Stimulated activated CD4-positive, alpha-beta T cell treated with anti-CD3 and anti-CD28 coated beads, Interleukin-4, amount 100 ng/mL, for 24 hours (primary cell): ENCODE measurements at regions not wholly inside any gene's neighbourhood (a gene's known extent, or its start where the extent isn't known, plus 50 kb on each side); places are given as distances from the start of the nearest gene placed in this dataset.

ENCODE experiments used
- DNase-seq: peaks from one replicate; pipeline ENCODE4 v3.0.0-alpha.2; 2020

- no peak for DNase-seq
Measured at GRCh38 chr15:29945943-29946596, 123.8 kb upstream of the TJP1 start.

GRCh38 chr15:29944925-29945324 lies 122.7 kb upstream of the TJP1 start:
- no peak for DNase-seq

GRCh38 chr15:29942548-29942947 lies 120.3 kb upstream of the TJP1 start:
- DNase-seq: no peak

GRCh38 chr15:29942143-29942542 lies 119.9 kb upstream of the TJP1 start:
- DNase-seq: no peak

GRCh38 chr15:29939404-29939803 lies 117.1 kb upstream of the TJP1 start:
- DNase-seq: no peak

- DNase-seq: no peak
Measured at GRCh38 chr15:29938361-29939335, 116.4 kb upstream of the TJP1 start.

GRCh38 chr15:29937956-29938355 lies 115.7 kb upstream of the TJP1 start:
- no peak for DNase-seq

GRCh38 chr15:29936353-29937049 lies 114.2 kb upstream of the TJP1 start:
- no peak for DNase-seq

- DNase-seq: no peak
Measured at GRCh38 chr15:29935296-29936004, 113.2 kb upstream of the TJP1 start.

- no peak for DNase-seq
Measured at GRCh38 chr15:29934251-29934650, 112.0 kb upstream of the TJP1 start.

GRCh38 chr15:29933042-29933803 lies 111.0 kb upstream of the TJP1 start:
- no peak for DNase-seq

GRCh38 chr15:29926083-29926388 lies 103.8 kb upstream of the TJP1 start:
- DNase-seq: no peak

- DNase-seq: peak; percentile 20
Measured at GRCh38 chr15:29925227-29926082, 103.2 kb upstream of the TJP1 start.

GRCh38 chr15:29924750-29925149 lies 102.5 kb upstream of the TJP1 start:
- DNase-seq: no peak

- no peak for DNase-seq
Measured at GRCh38 chr15:29922191-29922590, 99.9 kb upstream of the TJP1 start.

GRCh38 chr15:29921130-29921601 lies 98.9 kb upstream of the TJP1 start:
- DNase-seq: no peak

- DNase-seq: no peak
Measured at GRCh38 chr15:29920515-29920914, 98.2 kb upstream of the TJP1 start.

- DNase-seq: no peak
Measured at GRCh38 chr15:29919380-29919881, 97.2 kb upstream of the TJP1 start.

GRCh38 chr15:29917600-29918597 lies 95.6 kb upstream of the TJP1 start:
- no peak for DNase-seq

- no peak for DNase-seq
Measured at GRCh38 chr15:29914511-29914926, 92.3 kb upstream of the TJP1 start.
